H9 (cell line): ENCODE measurements at regions not wholly inside any gene's neighbourhood (a gene's known extent, or its start where the extent isn't known, plus 50 kb on each side); places are given as distances from the start of the nearest gene placed in this dataset.

Source experiments
- DNase-seq: peaks from one replicate; pipeline ENCODE4 v3.0.0-alpha.2; 2017
- H2AFZ ChIP-seq: one replicate; pipeline ENCODE4 v1.6.1; 2013; ENCODE audit warnings: mild to moderate bottlenecking, low read length, control low read depth, moderate library complexity
- H2AK5ac ChIP-seq: 2 replicates; pipeline ENCODE4 v1.6.1; 2013; ENCODE audit warnings: low read length, control low read depth, mixed read lengths; ENCODE audit not compliant: insufficient read length
- H2BK120ac ChIP-seq: one replicate; pipeline ENCODE4 v1.6.1; 2013; ENCODE audit warnings: low read depth, mild to moderate bottlenecking, low read length, control low read depth, inconsistent platforms; ENCODE audit not compliant: poor library complexity, severe bottlenecking
- H2BK12ac ChIP-seq: 2 replicates; pipeline ENCODE4 v1.6.1; 2013; ENCODE audit warnings: low read length, control low read depth, mixed read lengths, low read depth; ENCODE audit not compliant: insufficient read length
- H2BK15ac ChIP-seq: 2 replicates; pipeline ENCODE4 v1.6.1; 2013; ENCODE audit warnings: low read depth, low read length, control low read depth
- H2BK20ac ChIP-seq: one replicate; pipeline ENCODE4 v1.6.1; 2013; ENCODE audit warnings: low read depth, mild to moderate bottlenecking, low read length, control low read depth, inconsistent platforms; ENCODE audit not compliant: poor library complexity, severe bottlenecking
- H2BK5ac ChIP-seq: 2 replicates; pipeline ENCODE4 v1.6.1; 2013; ENCODE audit warnings: low read length, control low read depth, mixed read lengths; ENCODE audit not compliant: insufficient read length
- H3K14ac ChIP-seq: 2 replicates; pipeline ENCODE4 v1.6.1; 2013; ENCODE audit warnings: low read length, control low read depth; ENCODE audit not compliant: insufficient read depth
- H3K18ac ChIP-seq: 2 replicates; pipeline ENCODE4 v1.6.1; 2013; ENCODE audit warnings: low read depth, mild to moderate bottlenecking, mixed read lengths, low read length, control low read depth; ENCODE audit not compliant: insufficient read length
- H3K23ac ChIP-seq: 2 replicates; pipeline ENCODE4 v1.6.1; 2013; ENCODE audit warnings: low read length, control low read depth, mixed read lengths, low read depth; ENCODE audit not compliant: insufficient read length
- H3K23me2 ChIP-seq: 2 replicates; pipeline ENCODE4 v1.6.1; 2013; ENCODE audit warnings: low read depth, mild to moderate bottlenecking, mixed read lengths, low read length, control low read depth; ENCODE audit not compliant: insufficient read length, poor library complexity, severe bottlenecking
- H3K27ac ChIP-seq: 2 replicates; pipeline ENCODE4 v1.5.1; 2013; ENCODE audit warnings: low read length, control low read depth, mixed read lengths, low read depth; ENCODE audit not compliant: insufficient read length
- H3K27me3 ChIP-seq: 2 replicates; pipeline ENCODE4 v1.6.1; 2013; ENCODE audit warnings: low read length, control low read depth, inconsistent platforms; ENCODE audit not compliant: insufficient read depth
- H3K4ac ChIP-seq: 2 replicates; pipeline ENCODE4 v1.6.1; 2013; ENCODE audit warnings: low read depth, mild to moderate bottlenecking, control low read depth, inconsistent platforms, low read length, moderate library complexity
- H3K4me1 ChIP-seq: 2 replicates; pipeline ENCODE4 v1.6.1; 2013; ENCODE audit warnings: low read length, control low read depth, inconsistent platforms; ENCODE audit not compliant: insufficient read depth
- H3K4me2 ChIP-seq: 2 replicates; pipeline ENCODE4 v1.6.1; 2013; ENCODE audit warnings: low read length, control low read depth, mixed read lengths; ENCODE audit not compliant: insufficient read length, insufficient read depth
- H3K56ac ChIP-seq: 2 replicates; pipeline ENCODE4 v1.6.1; 2013; ENCODE audit warnings: low read depth, mild to moderate bottlenecking, mixed read lengths, low read length, control low read depth; ENCODE audit not compliant: insufficient read length
- H3K79me1 ChIP-seq: 2 replicates; pipeline ENCODE4 v1.6.1; 2013; ENCODE audit warnings: low read depth, mild to moderate bottlenecking, moderate library complexity, low read length, control low read depth, inconsistent platforms; ENCODE audit not compliant: insufficient read depth, poor library complexity, severe bottlenecking
- H3K79me2 ChIP-seq: 2 replicates; pipeline ENCODE4 v1.6.1; 2013; ENCODE audit warnings: low read length, control low read depth, inconsistent platforms; ENCODE audit not compliant: insufficient read depth
- H3K9ac ChIP-seq: 2 replicates; pipeline ENCODE4 v1.6.1; 2013; ENCODE audit warnings: low read length, control low read depth, mixed read lengths; ENCODE audit not compliant: insufficient read length; ENCODE audit errors: extremely low read depth
- H3K9me3 ChIP-seq: one replicate; pipeline ENCODE4 v1.6.1; 2013; ENCODE audit warnings: low read depth, low read length, inconsistent platforms; ENCODE audit not compliant: control insufficient read depth
- H3T11ph ChIP-seq: one replicate; pipeline ENCODE4 v1.6.1; 2013; ENCODE audit warnings: mild to moderate bottlenecking, low read length, control low read depth, inconsistent platforms
- H4K20me1 ChIP-seq: one replicate; pipeline ENCODE4 v1.6.1; 2013; ENCODE audit not compliant: control insufficient read depth, insufficient read length, insufficient read depth
- H4K5ac ChIP-seq: 2 replicates; pipeline ENCODE4 v1.6.1; 2013; ENCODE audit warnings: low read depth, mild to moderate bottlenecking, mixed read lengths, low read length, control low read depth; ENCODE audit not compliant: insufficient read length
- H4K8ac ChIP-seq: replicated peaks from 2 replicates; pipeline ENCODE4 v1.6.1; 2013; ENCODE audit warnings: low read length, control low read depth, mixed read lengths, low read depth; ENCODE audit not compliant: insufficient read length
- H4K91ac ChIP-seq: 2 replicates; pipeline ENCODE4 v1.6.1; 2013; ENCODE audit warnings: low read depth, mild to moderate bottlenecking, moderate library complexity, mixed read lengths, low read length, control low read depth; ENCODE audit not compliant: insufficient read length
- H3K27ac Mint-ChIP-seq, 3 experiments: 2 replicates in 2 of 3; 3 replicates in 1 of 3; pipeline ENCODE4 v1.8.0; 2020 to 2021; ENCODE audit warnings: mixed read lengths in 3 of 3, mild to moderate bottlenecking in 1 of 3, moderate library complexity in 1 of 3
- H3K27me3 Mint-ChIP-seq: 2 replicates; pipeline ENCODE4 v1.8.0; 2021; ENCODE audit warnings: low read depth, mild to moderate bottlenecking, moderate library complexity, mixed read lengths
- H3K36me3 Mint-ChIP-seq, 3 experiments: 2 replicates in 2 of 3; 3 replicates in 1 of 3; pipeline ENCODE4 v1.8.0; 2020 to 2021; ENCODE audit warnings: low read depth in 3 of 3, mixed read lengths in 3 of 3; ENCODE audit not compliant: insufficient read depth in 1 of 3
- H3K4me1 Mint-ChIP-seq, 2 experiments: 2 replicates each; pipeline ENCODE4 v1.8.0; 2020; ENCODE audit warnings: mixed read lengths in 2 of 2
- H3K4me3 Mint-ChIP-seq, 2 experiments: 2 replicates in 1 of 2; 3 replicates in 1 of 2; pipeline ENCODE4 v1.8.0; 2020 to 2021; ENCODE audit warnings: mild to moderate bottlenecking in 2 of 2, mixed read lengths in 2 of 2, moderate library complexity in 1 of 2
- H3K9me3 Mint-ChIP-seq, 2 experiments: 2 replicates in 1 of 2; 3 replicates in 1 of 2; pipeline ENCODE4 v1.8.0; 2020; ENCODE audit warnings: mild to moderate bottlenecking in 2 of 2, mixed read lengths in 2 of 2, moderate library complexity in 1 of 2
- WGBS: extraction: QIAGEN DNeasy Blood & Tissue Kit; methylation state at CpG from one replicate; pipeline ENCODE4 v1.1.7; 2013; ENCODE audit warnings: missing lambda C conversion rate, low lambda C conversion rate, mixed read lengths; ENCODE audit not compliant: insufficient read length; ENCODE audit errors: extremely low coverage; 5-methylcytosine and 5-hydroxymethylcytosine counted together
- TF ChIP-seq, protein P1 (sequence below): fragments of 200-600 bp; sonication (generic); conservative IDR thresholded peaks from 3 replicates; pipeline ENCODE4 v1.8.0; 2021; ENCODE audit warnings: antibody characterized with exemption, mild to moderate bottlenecking

DNA sequence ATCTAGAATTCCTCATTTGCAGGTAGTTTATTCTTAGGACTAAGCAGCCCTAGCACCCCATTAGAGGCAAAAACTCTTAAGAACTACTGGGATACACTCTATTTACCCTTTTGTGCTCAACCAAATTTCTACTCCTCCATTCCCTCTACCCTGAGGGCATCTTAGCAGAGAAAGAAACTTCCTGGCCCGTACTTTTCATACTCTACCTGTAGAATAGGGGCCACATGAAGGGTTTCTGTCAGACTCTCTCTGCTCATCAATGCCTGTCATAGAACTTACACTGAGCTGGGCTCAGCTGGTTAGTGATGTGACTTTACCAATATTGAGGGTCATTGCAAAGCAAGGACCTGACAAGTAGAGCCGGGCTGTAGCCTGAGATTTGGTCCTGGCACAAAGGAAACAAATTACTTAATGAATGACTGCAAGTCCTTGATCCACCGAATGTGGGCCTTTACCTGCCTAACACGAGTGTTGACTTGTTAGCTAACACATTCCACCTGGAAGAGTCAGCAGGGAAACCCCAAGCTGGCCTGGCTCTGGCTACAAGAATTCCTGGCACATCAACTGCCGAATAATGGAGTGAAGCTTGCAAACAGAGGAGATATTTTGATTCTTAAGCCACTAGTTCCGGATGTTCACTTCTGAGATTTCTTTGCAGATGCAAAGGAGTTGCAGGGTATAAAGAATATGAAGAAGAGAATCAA, 280.5 kb upstream of the JAG1 start:
- H3K4me1 Mint-ChIP-seq, result peaks cover 15 to 34% of the 10 kb centered on the region in 2 experiments

More for the DNA sequence above, 280.5 kb upstream of the JAG1 start:
- no peaks in the 10 kb centered on the region for H3K27me3 ChIP-seq
- H3K23ac ChIP-seq, result no peak overlapping the region
- H3K56ac ChIP-seq, result no peak overlapping the region
- no peak overlapping the region for H4K91ac ChIP-seq
- no peak overlapping the region for H3K27ac Mint-ChIP-seq
- no peaks in the 10 kb centered on the region for H3K79me1 ChIP-seq
- H4K20me1 ChIP-seq, result no peaks in the 10 kb centered on the region
- no peak for DNase-seq
- H3K18ac ChIP-seq, result no peak overlapping the region
- no CpG with 5 or more reads among the region's 6 CpGs for WGBS
- H2BK120ac ChIP-seq, result no peak overlapping the region
- no peak overlapping the region for H4K8ac ChIP-seq
- no peak overlapping the region for H3K4ac ChIP-seq
- H3K79me2 ChIP-seq, result no peaks in the 10 kb centered on the region
- H3K27me3 Mint-ChIP-seq, result no peaks in the 10 kb centered on the region
- no peak overlapping the region for H3K4me3 Mint-ChIP-seq
- no peaks in the 10 kb centered on the region for H3K9me3 ChIP-seq
- no peak overlapping the region for H2AK5ac ChIP-seq
- H2BK15ac ChIP-seq, result no peak overlapping the region
- H2BK5ac ChIP-seq, result no peak overlapping the region
- H2BK12ac ChIP-seq, result no peak overlapping the region
- peaks cover 3% of the 10 kb centered on the region; the same call in 1 of the 2 replicates for H3K4me1 ChIP-seq
- H3K14ac ChIP-seq, result no peak overlapping the region
- no peak overlapping the region for H2AFZ ChIP-seq
- no peaks in the 10 kb centered on the region for H3K9me3 Mint-ChIP-seq
- H4K5ac ChIP-seq, result no peak overlapping the region
- H3K9ac ChIP-seq, result no peak overlapping the region
- H3K4me2 ChIP-seq, result no peak overlapping the region
- H3K36me3 Mint-ChIP-seq, result no peaks in the 10 kb centered on the region; a peak in 1 of 7 replicates
- no peak overlapping the region for H3T11ph ChIP-seq
- no peak overlapping the region for H2BK20ac ChIP-seq
- no peaks in the 10 kb centered on the region for H3K23me2 ChIP-seq
- H3K27ac ChIP-seq, result no peak overlapping the region
- TF ChIP-seq, protein P1, sequence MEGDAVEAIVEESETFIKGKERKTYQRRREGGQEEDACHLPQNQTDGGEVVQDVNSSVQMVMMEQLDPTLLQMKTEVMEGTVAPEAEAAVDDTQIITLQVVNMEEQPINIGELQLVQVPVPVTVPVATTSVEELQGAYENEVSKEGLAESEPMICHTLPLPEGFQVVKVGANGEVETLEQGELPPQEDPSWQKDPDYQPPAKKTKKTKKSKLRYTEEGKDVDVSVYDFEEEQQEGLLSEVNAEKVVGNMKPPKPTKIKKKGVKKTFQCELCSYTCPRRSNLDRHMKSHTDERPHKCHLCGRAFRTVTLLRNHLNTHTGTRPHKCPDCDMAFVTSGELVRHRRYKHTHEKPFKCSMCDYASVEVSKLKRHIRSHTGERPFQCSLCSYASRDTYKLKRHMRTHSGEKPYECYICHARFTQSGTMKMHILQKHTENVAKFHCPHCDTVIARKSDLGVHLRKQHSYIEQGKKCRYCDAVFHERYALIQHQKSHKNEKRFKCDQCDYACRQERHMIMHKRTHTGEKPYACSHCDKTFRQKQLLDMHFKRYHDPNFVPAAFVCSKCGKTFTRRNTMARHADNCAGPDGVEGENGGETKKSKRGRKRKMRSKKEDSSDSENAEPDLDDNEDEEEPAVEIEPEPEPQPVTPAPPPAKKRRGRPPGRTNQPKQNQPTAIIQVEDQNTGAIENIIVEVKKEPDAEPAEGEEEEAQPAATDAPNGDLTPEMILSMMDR, result no peak
